CD4-positive, alpha-beta T cell (primary cell): ENCODE measurements at regions not wholly inside any gene's neighbourhood (a gene's known extent, or its start where the extent isn't known, plus 50 kb on each side); places are given as distances from the start of the nearest gene placed in this dataset.

Experiments
- ATAC-seq: fragments of 200-7000 bp; cut with Tn5 transposase; one replicate; pipeline ENCODE4 v1.10.0; 2022; ENCODE audit warnings: mild to moderate bottlenecking; ENCODE audit not compliant: poor library complexity
- CTCF ChIA-PET: fragments of 350-600 bp; sonication (Branson Sonifier 250); formaldehyde crosslinking; loops from one replicate; lab custom pipeline; 2021; ENCODE audit warnings: antibody characterized with exemption, inconsistent platforms; lab: Charles Lee
- POLR2A ChIA-PET: fragments of 350-600 bp; sonication (Branson Sonifier 250); formaldehyde crosslinking; loops from one replicate; lab custom pipeline; 2021; ENCODE audit warnings: antibody characterized with exemption, inconsistent platforms; lab: Charles Lee
- DNase-seq, 14 experiments: peaks; one replicate each; pipeline ENCODE4 v3.0.0-alpha.2; 2013 to 2020; ENCODE audit warnings: mixed read lengths in 2 of 14
- H3K27ac ChIP-seq, 2 donors: one replicate each; pipeline versions ENCODE4 v1.5.1 to v1.7.0; 2013; ENCODE audit warnings: low read length in 2 of 2, low read depth in 1 of 2, mild to moderate bottlenecking in 1 of 2
- H3K27me3 ChIP-seq, 2 experiments: 1 replicate in 1 of 2; 2 replicates in 1 of 2; pipeline versions ENCODE4 v1.6.1 to v1.7.0; 2013; ENCODE audit warnings: low read length in 2 of 2, control low read depth in 1 of 2, mild to moderate bottlenecking in 1 of 2, moderate library complexity in 1 of 2; ENCODE audit not compliant: insufficient read depth in 2 of 2, control insufficient read depth in 1 of 2
- H3K36me3 ChIP-seq: one replicate; pipeline ENCODE4 v1.6.1; 2013; ENCODE audit warnings: low read length, control low read depth; ENCODE audit not compliant: insufficient read depth
- H3K4me1 ChIP-seq: one replicate; pipeline ENCODE4 v1.6.1; 2013; ENCODE audit warnings: low read length, control low read depth; ENCODE audit not compliant: insufficient read depth
- H3K4me3 ChIP-seq: one replicate; pipeline ENCODE4 v1.5.1; 2013; ENCODE audit warnings: mild to moderate bottlenecking, low read length, moderate library complexity
- H3K9me3 ChIP-seq, 2 experiments: 1 replicate in 1 of 2; 2 replicates in 1 of 2; pipeline versions ENCODE4 v1.6.1 to v1.7.0; 2013; ENCODE audit warnings: low read length in 2 of 2, mild to moderate bottlenecking in 2 of 2, control low read depth in 1 of 2, moderate library complexity in 1 of 2; ENCODE audit not compliant: control insufficient read depth in 1 of 2, insufficient read depth in 1 of 2
- H3K27ac Mint-ChIP-seq: one replicate; pipeline ENCODE4 v1.8.0; 2020; ENCODE audit warnings: mixed read lengths
- H3K27me3 Mint-ChIP-seq: one replicate; pipeline ENCODE4 v1.8.0; 2021; ENCODE audit warnings: mixed read lengths
- H3K36me3 Mint-ChIP-seq: one replicate; pipeline ENCODE4 v1.8.0; 2021; ENCODE audit warnings: low read depth, mixed read lengths
- H3K4me1 Mint-ChIP-seq: one replicate; pipeline ENCODE4 v1.8.0; 2021; ENCODE audit warnings: low read depth, mixed read lengths
- H3K4me3 Mint-ChIP-seq: one replicate; pipeline ENCODE4 v1.8.0; 2020; ENCODE audit warnings: mild to moderate bottlenecking, mixed read lengths
- H3K9me3 Mint-ChIP-seq: one replicate; pipeline ENCODE4 v1.8.0; 2020; ENCODE audit warnings: mixed read lengths
- intact Hi-C, 2 experiments: fragments of 100-400 bp; cut with DNase I in 1 of 2; cut with micrococcal nuclease in 1 of 2; formaldehyde crosslinking; loops; one replicate each; pipeline versions ENCODE4 v1.15.1 to v1.9.0; 2023 to 2025; cut with DNase I, micrococcal nuclease
- TF ChIP-seq, protein P1 (sequence below): fragments of 200-600 bp; IDR thresholded peaks from one replicate; pipeline ENCODE4 v1.8.0; 2022; ENCODE audit warnings: antibody characterized with exemption, mild to moderate bottlenecking

DNA sequence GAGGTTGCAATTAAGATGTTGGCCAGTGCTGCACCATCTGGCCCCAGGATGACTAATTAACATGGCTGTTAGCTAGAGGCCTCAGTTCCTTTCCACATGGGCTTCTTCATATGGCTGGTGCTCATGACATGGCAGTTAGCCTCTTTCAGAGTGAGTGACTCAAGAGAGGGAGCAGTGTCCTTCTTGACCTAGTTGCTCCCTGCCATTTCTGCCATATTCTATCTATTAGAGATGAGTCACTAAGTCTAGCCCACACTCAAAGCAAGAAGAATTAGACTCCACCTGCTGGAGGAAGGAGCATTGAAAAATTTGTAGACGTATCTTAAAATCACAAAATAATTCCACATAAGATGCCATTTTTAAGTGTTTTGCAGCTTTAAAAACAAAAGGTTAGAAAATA, 651.2 kb upstream of the CCNG1 start:
- no peak for DNase-seq
- CTCF ChIA-PET = no interaction called here
- H3K4me1 Mint-ChIP-seq = no peaks in the 10 kb centered on the region

DNA sequence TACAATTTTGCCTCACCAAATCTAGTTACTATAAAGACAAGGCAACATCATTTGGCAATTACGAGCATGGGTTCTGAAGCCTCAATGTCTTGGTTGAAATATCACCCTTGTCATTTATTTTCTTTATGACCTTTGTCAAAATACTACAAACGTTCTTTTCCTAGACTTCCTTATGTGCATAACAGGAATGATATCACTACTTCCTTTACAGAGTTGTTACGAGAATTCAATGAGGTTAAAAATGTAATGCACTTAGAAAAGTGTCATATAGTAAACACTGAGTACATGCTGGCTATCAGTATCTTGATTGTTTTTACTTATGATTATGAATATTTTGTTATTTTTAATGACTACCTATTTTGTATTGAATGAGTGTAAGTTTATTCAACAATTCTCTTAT, 640.9 kb upstream of the CCNG1 start:
- Histone ChIP-seq H3K9me3 (no peaks in the 10 kb centered on the region), H3K4me1 (no peaks in the 10 kb centered on the region), H3K4me3 (no peak overlapping the region), H3K27me3 (no peaks in the 10 kb centered on the region), H3K27ac (no peak overlapping the region), H3K36me3 (no peaks in the 10 kb centered on the region)
- H3K4me3 Mint-ChIP-seq = no peak overlapping the region
- ATAC-seq (no peak), DNase-seq (no peak)
- H3K27me3 Mint-ChIP-seq = no peaks in the 10 kb centered on the region
- ChIA-PET CTCF (no interaction called here), POLR2A (no interaction called here)
- no peaks in the 10 kb centered on the region for H3K36me3 Mint-ChIP-seq
- H3K27ac Mint-ChIP-seq = no peak overlapping the region
- no peaks in the 10 kb centered on the region for H3K4me1 Mint-ChIP-seq
- intact Hi-C loops = no loop called here
- TF ChIP-seq, protein P1, sequence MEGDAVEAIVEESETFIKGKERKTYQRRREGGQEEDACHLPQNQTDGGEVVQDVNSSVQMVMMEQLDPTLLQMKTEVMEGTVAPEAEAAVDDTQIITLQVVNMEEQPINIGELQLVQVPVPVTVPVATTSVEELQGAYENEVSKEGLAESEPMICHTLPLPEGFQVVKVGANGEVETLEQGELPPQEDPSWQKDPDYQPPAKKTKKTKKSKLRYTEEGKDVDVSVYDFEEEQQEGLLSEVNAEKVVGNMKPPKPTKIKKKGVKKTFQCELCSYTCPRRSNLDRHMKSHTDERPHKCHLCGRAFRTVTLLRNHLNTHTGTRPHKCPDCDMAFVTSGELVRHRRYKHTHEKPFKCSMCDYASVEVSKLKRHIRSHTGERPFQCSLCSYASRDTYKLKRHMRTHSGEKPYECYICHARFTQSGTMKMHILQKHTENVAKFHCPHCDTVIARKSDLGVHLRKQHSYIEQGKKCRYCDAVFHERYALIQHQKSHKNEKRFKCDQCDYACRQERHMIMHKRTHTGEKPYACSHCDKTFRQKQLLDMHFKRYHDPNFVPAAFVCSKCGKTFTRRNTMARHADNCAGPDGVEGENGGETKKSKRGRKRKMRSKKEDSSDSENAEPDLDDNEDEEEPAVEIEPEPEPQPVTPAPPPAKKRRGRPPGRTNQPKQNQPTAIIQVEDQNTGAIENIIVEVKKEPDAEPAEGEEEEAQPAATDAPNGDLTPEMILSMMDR = no peak
- H3K9me3 Mint-ChIP-seq = peaks cover 3% of the 10 kb centered on the region

More for the DNA sequence above, 651.2 kb upstream of the CCNG1 start:
- H3K27me3 Mint-ChIP-seq = no peaks in the 10 kb centered on the region
- H3K27ac ChIP-seq = no peak overlapping the region
- no peaks in the 10 kb centered on the region for H3K9me3 ChIP-seq
- no peak overlapping the region for H3K4me3 Mint-ChIP-seq
- H3K36me3 ChIP-seq = no peaks in the 10 kb centered on the region
- peaks cover 5% of the 10 kb centered on the region for H3K9me3 Mint-ChIP-seq
- no peak overlapping the region for H3K27ac Mint-ChIP-seq
- intact Hi-C loops = no loop called here
- no peaks in the 10 kb centered on the region for H3K4me1 ChIP-seq
- H3K27me3 ChIP-seq = no peaks in the 10 kb centered on the region
- TF ChIP-seq, protein P1 = no peak
- no peak overlapping the region for H3K4me3 ChIP-seq
- POLR2A ChIA-PET = no interaction called here
- no peak for ATAC-seq
- no peaks in the 10 kb centered on the region for H3K36me3 Mint-ChIP-seq

DNA sequence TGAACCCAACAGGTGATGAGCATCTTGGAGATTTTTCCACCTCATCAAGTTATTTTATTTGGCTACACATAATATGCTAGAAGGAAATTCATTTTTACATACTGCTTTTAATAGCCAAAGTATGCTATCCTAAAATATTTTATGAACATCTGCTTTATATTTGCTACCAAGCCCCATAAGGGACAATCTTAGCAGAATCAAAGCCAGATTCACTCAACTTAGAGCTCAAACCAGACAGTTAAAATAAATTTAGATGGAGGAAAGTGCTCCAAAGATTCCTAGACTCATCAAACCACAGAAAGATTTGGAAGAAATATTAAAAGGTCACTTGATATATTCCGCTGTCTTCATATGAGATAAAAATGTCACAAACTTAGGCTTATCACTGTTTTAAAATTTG, 637.1 kb upstream of the CCNG1 start:
- intact Hi-C loops = no loop called here
- Mint-ChIP-seq H3K36me3 (no peaks in the 10 kb centered on the region), H3K27me3 (no peaks in the 10 kb centered on the region), H3K27ac (no peak overlapping the region), H3K9me3 (no peaks in the 10 kb centered on the region), H3K4me3 (no peak overlapping the region), H3K4me1 (no peaks in the 10 kb centered on the region)
- no peaks in the 10 kb centered on the region for H3K4me1 ChIP-seq
- no peaks in the 10 kb centered on the region for H3K27me3 ChIP-seq
- no peaks in the 10 kb centered on the region for H3K9me3 ChIP-seq
- DNase-seq = no peak
- no peak for ATAC-seq
- CTCF ChIA-PET = no interaction called here
- TF ChIP-seq, protein P1 = no peak
- POLR2A ChIA-PET = interaction anchor here (0.7 kb wide), 1 partner anchor 58 kb away, joined by 3 read pairs; no protein-coding TSS in a partner anchor
- no peak overlapping the region for H3K27ac ChIP-seq
- H3K4me3 ChIP-seq = no peak overlapping the region
- H3K36me3 ChIP-seq = no peaks in the 10 kb centered on the region
